Skin epidermis (tissue), 12 donors: ENCODE measurements at regions not wholly inside any gene's neighbourhood (a gene's known extent, or its start where the extent isn't known, plus 50 kb on each side); places are given as distances from the start of the nearest gene placed in this dataset.
"Not testable (repeated sequence)": the region's sequence is repeated elsewhere in the genome, so short reads cannot be mapped to it uniquely, and the experiment has no call there.

Experiments used
- H3K27ac ChIP-seq, 21 experiments: fragments of 200-600 bp; sonication (generic) in 11 of 21; one replicate each; pipeline ENCODE4 v1.5.0; 2020; ENCODE audit warnings: mild to moderate bottlenecking in 3 of 21, inconsistent platforms in 2 of 21, moderate library complexity in 2 of 21
- H3K4me3 ChIP-seq, 7 experiments: fragments of 200-600 bp; sonication (generic) in 2 of 7; one replicate each; pipeline ENCODE4 v1.5.0; 2020; ENCODE audit warnings: inconsistent platforms in 2 of 7, mild to moderate bottlenecking in 2 of 7, moderate library complexity in 1 of 7

DNA sequence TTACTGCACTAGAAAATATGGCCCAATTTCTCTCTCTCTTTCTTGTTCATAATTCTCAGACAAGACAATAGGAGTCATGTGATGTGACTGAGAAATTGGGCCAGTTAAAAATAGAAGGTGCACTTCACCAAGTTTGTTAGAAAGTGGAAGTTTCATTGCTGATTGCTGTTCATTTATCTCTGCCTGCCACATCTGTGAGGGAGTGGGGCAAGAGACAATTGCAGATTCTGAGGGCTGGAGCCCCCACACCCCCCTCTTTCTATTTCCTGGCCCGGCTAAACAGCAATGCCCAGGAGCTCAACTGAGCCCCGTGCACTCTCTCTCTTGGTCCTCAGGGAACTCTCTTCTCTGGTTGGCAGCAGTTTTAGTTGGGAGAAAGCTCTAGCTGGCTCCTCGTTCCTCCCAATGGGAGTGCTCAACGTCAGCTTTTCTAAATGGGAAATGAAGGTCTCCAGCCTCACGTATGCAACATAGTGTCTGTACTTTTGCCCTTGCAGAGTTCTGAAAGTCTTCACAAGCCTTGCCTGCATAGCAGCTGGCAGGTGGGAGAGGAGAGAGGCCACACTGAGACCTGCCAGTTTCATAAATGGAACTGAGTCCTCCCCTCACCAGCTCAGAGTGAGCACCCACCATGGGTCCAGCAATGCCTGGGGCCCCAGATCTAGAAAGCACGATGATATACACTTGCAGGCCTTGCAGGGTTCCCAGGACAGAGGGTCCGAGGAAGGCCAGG lies 115.7 kb downstream of the MYCN start:
- Histone ChIP-seq H3K4me3 (no peak overlapping the region), H3K27ac (no peak overlapping the region)

DNA sequence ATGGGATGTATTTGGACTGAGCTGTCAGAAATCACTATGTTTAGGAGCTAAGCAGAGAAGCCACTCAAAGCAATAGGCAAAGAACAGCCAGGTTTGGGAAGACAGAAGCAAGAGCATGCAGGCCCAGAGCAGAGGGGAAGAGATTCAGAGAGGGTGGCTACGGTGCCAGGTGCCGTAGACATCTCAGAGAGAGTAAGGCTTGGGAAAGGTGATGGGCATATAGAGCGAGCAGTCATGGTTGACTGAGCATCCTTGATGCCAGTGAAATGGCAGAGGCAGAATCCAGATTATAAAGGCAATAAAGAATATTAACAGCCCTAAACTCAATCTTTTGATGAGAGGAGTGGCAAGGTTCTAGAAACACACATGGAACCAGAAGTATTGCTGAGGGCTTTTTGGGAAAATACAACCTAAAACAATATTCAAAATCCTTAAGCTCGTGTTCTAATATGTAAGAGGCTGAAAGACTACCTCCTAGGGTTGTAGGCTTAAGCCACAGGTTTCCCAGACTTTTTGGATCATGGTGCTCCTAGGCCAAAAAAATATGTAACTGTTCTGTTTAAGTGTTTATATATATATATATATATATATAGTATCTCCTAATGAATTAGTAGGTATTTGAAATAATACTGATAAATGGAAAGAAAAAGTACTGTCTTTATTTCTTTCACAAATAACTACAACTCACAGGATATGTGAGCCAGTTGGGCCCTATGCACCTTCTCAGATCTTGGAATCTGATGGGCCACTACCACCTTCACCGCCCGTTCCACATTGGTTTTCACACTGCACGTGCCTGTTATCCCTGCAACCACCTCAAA lies 113.3 kb downstream of the MYCN start:
- H3K27ac ChIP-seq: no peak overlapping the region
- H3K4me3 ChIP-seq: no peak overlapping the region

DNA sequence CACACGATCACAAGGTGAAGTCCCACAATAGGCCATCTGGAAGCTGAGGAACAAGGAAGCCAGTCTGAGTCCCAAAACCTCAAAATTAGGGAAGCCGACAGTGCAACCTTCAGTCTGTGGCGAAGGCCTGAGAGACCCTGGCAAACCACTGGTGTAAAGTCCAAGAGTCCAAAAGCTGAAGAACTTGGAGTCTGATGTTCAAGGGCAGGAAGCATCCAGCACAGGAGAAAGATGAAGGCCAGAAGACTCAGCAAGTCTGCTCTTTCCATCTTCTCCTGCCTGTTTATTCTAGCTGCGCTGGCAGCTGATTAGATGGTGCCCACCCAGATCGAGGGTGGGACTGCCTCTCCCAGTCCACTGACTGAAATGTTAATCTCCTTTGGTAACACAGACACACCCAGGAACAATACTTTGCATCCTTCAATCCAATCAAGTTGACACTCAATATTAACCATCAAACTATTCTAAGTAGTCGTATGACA lies 112.3 kb downstream of the MYCN start:
- not testable (repeated sequence) for H3K27ac ChIP-seq, H3K4me3 ChIP-seq

DNA sequence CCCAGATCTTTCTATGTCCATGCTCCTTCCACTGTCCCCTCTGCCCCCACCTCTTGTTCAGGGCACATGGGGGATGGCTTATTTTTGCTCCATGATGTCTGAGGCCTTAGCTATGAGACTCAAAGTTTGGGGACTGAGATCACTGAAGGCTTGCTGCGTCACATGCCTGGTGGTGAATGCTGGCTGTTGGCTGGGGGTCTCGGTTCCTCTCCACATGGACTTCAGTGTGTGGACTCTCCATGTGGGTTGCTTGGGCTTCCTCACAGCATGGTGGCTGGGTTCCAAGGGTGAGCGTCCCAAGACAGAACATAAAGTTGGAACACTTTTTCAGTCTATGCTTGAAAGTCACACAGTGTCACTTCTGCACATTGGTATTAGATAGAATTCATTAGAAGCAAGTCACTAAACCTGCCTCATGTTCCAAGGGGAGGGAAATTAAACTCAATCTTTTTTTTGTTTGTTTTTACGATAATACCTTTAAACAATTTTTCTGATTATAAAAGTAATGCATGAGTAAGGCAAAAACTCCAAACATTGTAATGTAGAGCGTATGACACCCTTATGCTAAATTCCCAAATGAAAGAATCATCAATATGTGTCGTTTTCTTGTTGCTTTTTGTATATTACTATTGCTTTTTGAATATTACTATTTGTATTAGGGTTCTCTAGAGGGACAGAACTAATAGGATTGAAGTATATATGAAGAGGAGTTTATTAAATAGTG lies 111.7 kb downstream of the MYCN start:
- Histone ChIP-seq H3K4me3 (no peak overlapping the region), H3K27ac (no peak overlapping the region)

DNA sequence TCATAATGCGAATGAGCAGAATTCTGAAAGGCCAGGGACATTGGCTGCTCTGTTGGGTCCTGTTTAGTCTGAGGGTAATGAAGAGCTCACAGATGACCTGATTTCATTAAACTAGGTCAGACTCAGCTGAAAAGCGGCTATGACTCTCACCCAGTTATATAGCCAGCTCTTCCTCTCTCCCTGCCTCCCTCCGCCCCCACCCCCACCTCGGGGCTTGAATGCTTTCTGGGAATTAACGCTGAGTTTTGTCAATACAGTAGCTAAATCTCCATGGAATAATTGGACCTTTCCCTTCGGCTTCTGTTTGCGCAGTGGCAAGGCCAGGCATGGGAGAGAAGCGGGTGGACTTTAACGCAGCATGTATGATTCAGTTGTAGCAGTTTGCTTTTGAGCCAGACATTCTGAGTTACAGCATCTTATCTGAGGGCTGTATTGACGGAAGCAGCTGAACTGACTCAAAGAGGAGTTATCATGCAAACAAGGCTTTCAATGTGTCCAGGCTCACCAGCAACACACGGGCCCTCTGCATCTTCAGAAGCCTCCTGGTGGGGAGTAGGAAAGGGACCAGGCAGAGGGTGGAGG lies 110.6 kb downstream of the MYCN start:
- Histone ChIP-seq H3K27ac (no peak overlapping the region), H3K4me3 (no peak overlapping the region)

DNA sequence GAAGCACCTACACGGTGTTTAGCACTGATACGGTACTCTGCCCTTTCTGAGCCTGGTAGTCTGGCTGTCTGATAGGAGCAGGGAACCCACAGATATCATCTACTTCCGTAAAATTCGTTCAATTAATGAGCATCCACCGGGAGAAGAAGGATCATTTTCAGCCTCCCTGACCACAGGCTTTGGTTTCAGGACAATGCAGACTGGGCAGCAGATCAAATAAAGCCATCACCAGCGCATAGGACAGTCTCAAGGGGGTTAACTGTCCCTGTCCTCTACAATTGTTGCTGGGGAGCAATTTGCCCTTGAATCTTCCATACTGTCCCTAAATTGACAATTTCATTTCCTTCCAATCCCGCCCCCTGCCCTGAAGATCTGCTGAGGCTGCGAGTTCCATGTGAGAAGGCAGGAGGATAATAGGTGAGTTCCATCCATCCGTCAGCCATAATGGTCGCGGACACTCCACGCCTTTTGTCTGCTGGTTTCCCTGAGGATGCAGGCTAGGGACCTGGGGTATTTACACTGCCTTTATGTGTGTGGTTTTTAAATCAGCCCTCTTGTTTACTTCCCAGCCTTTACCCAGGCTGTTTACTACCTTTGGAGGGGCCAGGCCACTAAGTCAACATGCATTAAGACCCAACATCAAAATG lies 110.0 kb downstream of the MYCN start:
- no peak overlapping the region for H3K4me3 ChIP-seq
- H3K27ac ChIP-seq: no peak overlapping the region

DNA sequence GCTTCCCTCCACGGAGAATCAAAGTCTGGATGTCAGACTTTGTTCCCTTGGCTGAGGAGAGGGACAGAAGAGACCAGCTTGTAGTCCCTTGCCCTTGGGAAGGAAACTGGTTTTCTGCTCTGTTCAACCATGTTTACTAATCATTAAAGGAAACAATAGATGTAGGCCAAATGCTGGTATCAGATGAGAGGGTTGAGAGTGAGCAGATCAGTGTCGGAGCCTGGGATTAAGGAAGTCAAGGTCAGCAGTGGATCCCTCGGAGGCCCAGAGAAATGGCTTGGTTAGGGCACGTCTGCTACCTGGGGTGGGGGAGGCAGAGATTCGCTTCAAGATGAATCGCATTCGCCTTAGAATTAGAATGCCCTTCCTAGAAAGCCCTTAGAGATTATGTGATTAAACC lies 109.1 kb downstream of the MYCN start:
- no peak overlapping the region for H3K27ac ChIP-seq
- H3K4me3 ChIP-seq: no peak overlapping the region

DNA sequence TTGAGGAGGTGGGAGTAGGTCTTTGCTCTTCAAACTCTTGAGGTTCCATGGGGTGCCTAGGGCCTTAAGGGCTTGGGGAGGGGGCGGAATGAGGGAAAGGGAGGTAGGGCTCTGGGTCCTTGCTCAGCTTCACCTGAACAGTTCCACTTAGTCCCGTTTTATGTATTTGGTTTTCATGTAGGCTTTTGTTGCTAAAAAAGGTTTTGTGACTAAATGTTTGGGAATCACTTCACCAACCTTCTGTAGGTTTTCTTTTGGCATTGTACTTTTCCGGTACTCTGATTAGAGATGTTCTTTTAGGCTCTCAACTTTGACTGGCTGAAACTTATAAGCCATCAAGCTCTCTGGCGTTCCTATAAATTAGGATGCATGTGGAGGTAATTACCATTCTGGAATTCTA lies 108.1 kb downstream of the MYCN start:
- no peak overlapping the region for H3K4me3 ChIP-seq
- H3K27ac ChIP-seq: no peak overlapping the region

DNA sequence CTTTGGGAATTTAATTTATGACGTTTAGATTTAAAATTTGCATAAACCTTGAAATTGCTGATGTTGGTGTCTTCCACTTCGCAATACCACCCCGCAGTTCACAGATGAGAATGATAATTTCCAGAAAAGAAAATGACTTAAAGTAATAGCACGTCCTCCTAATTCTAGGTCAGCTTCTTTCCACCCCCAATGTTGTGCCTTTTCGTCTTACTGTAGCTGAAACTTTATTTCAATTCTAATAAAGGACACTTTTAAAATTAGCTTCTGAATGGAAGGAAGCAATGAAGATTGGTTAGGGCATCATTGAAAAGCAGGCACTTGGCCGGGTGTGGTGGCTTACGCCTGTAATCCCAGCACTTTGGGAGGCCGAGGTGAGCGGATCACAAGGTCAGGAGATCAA lies 107.4 kb downstream of the MYCN start:
- Histone ChIP-seq H3K27ac (no peak overlapping the region), H3K4me3 (no peak overlapping the region)

DNA sequence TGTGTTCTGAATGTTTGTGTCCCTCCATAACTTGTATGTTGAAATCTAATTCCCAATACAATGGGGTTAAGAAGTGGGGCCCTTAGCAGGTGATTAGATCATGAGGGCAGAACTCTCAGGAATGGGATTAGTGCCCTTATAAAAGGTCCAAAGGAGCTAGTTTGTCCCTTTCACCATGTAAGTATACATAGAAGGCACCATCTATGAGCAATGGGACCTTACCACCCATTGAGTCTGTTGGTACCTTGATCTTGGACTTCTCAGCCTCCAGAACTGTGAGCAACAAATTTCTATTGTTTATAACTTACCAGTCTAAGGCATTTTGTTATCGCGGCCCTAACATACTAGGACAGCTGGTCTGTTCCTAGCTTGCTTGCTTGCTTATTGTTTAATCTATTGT lies 106.3 kb downstream of the MYCN start:
- no peak overlapping the region for H3K27ac ChIP-seq
- H3K4me3 ChIP-seq: no peak overlapping the region

DNA sequence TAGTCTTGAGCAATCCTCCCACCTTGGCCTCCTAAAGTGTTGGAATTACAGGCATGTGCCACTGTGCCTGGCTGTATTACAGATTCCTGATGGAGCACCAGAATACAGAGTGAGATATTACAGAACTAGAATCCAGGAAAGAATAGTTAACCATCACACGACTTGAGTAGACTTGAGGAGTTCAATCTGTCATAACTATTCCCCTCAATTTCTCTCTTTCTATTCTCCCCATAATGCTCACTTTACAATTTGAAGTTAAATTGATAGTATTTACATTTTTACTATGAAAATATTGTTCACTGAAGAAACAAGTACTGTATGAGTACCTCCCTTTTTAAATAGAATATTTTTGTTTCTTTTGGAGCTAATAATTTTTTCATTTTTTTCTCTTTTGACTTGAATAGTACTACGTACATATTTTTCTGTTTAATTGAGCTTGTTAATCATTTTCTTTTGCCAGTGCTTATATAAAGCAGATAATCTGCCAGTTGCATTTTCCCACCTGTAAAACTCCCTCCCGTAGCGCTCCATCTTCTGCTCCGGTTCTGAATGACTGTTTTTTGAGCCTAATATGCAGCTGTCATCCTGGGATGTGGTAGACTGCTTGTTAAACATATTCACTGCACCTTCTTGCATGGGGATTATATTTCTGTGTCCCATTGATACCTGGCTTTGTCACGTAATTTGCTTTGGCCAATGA lies 105.5 kb downstream of the MYCN start:
- H3K4me3 ChIP-seq: no peak overlapping the region
- no peak overlapping the region for H3K27ac ChIP-seq

DNA sequence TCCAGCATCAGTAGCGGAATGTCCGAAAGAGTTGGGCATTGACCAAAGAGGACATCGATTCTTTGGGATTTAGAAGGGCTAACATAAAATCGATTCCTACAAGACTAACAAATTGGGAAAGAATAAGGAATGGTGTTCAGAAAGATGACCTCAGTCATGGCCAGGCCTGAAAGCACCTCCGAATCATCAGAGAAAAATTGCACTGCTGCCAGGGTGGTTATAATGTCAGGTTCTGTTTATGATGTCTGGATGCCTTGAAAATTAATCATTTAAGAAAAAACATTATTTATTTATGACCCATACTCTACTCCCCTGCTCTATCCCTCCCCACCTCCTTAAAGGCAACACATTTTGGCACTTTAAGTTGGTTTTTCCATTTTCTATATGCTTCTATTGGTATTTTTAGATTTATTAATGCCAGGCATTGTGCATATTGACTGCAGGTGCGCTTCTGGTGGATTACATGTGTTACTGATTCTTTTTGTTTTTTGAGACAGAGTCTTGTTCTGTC lies 104.7 kb downstream of the MYCN start:
- Histone ChIP-seq H3K27ac (no peak overlapping the region), H3K4me3 (no peak overlapping the region)

DNA sequence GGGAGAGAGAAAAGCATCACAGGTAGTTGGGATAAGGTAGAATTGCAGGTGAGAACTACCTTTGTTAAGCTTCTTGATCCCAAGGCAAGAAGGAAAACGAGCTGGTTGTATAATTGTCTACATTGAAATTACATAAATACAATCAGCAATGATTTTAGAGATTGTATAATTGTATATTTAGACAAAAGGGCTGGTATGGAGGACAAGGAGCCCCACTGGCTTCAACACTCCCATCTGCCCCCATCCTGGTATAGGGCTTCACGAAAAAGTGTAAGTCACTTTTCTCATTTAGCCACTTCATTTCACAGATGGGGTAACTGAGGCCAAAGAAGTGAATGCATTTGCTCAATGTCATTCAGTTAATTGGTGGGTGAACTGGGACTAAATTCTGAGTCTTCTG lies 103.3 kb downstream of the MYCN start:
- Histone ChIP-seq H3K27ac (no peak overlapping the region), H3K4me3 (no peak overlapping the region)

DNA sequence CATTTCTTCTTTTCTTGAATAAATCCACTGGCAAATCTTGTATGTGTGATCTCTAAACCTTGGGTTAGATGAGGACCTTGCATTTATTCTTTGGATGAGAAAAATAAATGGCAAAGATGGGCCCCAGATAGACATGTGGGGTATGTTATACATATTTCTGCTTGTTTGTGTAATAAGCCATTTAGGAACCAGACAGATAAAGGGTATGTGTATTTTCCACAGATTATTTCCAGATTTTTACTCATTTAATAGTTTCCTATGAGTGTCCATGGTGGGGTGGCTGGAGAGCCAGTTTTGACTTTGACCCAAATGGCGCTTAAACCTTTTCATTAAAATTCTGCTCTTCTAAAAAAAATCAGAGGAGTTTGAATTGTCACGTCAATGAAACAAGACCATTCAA lies 102.8 kb downstream of the MYCN start:
- H3K27ac ChIP-seq: no peak overlapping the region

DNA sequence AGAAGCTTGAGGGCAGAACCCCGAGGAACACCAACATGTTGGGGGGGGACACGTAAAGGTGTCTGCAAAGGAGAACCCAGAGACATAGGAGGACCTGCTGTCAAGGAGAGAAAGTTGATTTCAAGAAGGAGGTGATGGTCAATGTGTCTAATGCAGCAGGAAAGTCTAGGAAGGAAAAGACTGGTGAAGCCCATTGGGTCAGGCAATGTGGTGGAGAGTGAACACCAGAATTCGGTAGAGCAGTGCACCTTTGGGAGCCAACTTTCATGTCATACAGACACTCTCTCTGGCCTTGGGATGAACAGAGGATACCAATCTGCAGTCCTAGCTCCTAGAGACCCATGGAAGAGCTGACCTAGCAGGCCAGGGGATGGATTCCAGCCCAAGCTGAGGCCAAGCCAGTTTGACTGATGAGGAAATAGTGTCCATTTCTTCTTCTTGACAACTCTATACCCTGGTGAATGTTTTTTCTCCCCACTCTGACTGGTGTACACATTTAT lies 101.9 kb downstream of the MYCN start:
- H3K4me3 ChIP-seq: no peak overlapping the region
- no peak overlapping the region for H3K27ac ChIP-seq

More for the DNA sequence above, 102.8 kb downstream of the MYCN start:
- no peak overlapping the region for H3K4me3 ChIP-seq

DNA sequence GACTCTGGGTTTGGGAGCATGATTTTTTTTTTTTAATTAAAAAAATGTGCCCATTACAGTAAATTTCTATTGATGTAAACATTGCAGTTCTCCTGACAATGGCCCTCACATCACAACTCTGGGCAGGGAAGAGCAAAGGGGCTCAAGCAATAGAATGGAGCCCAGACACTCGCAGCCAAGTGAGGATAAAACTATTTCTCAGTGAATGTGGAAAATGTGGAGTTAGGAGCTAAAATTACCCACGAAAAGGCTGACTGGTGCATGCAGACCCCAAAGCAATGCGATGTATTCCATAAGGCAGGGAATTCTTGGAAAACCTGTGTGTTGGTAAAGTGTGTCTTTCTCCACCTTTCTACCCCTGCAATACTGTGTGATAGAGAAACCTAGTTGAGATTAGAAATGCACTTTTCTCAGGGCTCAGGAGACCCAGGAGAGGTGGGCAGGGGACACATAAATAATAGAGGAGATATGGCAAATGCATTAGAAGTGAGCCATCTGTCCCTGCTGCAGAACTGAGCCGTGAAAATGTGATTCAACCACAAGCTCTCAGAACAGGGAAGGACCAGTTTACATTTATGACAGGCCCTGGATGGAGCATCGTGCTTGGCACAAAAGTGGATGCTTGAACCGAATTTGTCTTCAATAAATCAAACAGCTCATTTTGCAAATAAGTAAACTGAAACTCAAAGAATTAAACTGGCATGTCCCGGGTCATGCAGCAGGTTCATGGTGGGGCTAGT lies 100.1 kb downstream of the MYCN start:
- no peak overlapping the region for H3K4me3 ChIP-seq
- no peak overlapping the region for H3K27ac ChIP-seq

DNA sequence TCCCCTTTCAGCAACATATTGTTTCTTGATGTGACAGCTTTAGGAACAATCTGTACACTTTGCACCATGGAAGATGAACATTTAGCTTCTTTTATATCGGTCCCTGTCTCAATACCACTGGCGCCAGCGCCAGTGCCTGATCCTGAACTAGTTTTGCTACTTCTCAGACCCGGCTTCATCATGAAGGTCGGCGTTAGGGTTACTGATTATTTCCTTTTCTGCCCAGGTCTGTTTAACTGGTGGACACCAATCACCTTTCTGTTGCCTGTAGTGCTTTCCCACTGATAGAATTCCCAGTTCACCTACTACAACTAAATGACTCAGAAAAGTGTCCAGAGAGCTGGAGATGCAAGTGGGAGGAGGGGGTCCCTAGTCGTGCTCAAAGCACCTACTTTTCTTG lies 99.5 kb downstream of the MYCN start:
- no peak overlapping the region for H3K4me3 ChIP-seq
- H3K27ac ChIP-seq: no peak overlapping the region

DNA sequence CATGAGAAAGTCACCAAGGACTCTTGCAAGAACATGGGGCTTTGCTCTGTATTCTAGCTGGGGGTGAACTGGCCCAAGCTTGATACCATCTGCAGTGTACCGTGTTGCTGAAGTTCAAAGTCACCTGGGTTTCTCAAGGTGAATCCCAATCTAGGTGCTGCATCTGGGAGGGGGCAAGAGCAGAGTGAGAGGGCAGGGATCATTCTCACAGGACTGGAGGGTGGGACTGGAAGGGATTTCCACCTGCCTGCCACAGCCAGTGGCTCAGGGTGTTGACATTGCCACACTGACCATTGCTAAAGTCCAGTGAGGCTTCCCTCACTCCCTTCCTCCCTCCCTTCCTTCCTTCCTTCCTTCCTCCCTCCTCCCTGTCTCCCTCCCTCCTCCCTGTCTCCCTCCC lies 98.7 kb downstream of the MYCN start:
- Histone ChIP-seq H3K27ac (no peak overlapping the region), H3K4me3 (no peak overlapping the region)
